OCI-LY7 (cell line): ENCODE measurements at regions not wholly inside any gene's neighbourhood (a gene's known extent, or its start where the extent isn't known, plus 50 kb on each side); places are given as distances from the start of the nearest gene placed in this dataset.
A peak's percentile ranks its signal among the peaks of the same experiment; 100 is the strongest.

Source experiments
- BruUV-seq: library from RNA; stranded (reverse); fragments of 400-500 nt; replicated peaks from 2 replicates; lab custom pipeline; 2021; lab: Mats Ljungman, UMichigan
- CTCF ChIA-PET: fragments of 300-600 bp; sonication (Branson Sonifier 250); formaldehyde crosslinking; loops from one replicate; lab custom pipeline; 2022; ENCODE audit warnings: antibody characterized with exemption; ENCODE audit not compliant: unreplicated experiment; lab: Charles Lee
- POLR2A ChIA-PET: fragments of 300-600 bp; sonication (Branson Sonifier 250); formaldehyde crosslinking; loops from one replicate; lab custom pipeline; 2022; ENCODE audit warnings: antibody characterized with exemption; lab: Charles Lee
- DNase-seq: peaks from one replicate; pipeline ENCODE4 v3.0.0-alpha.2; 2015; ENCODE audit warnings: low spot score
- H2AFZ ChIP-seq: fragments of 200-600 bp; sonication (generic), shearing (Covaris generic); 2 replicates; pipeline ENCODE4 v1.6.1; 2014; ENCODE audit warnings: mild to moderate bottlenecking, antibody characterized with exemption, low read length, moderate library complexity
- H3K27ac ChIP-seq: fragments of 200-600 bp; sonication (generic); 2 replicates; pipeline ENCODE4 v1.5.1; 2014; ENCODE audit warnings: mixed run types, low read depth, mild to moderate bottlenecking, moderate library complexity, low read length, inconsistent platforms; ENCODE audit not compliant: poor library complexity, severe bottlenecking
- H3K36me3 ChIP-seq: fragments of 200-600 bp; sonication (generic); 2 replicates; pipeline ENCODE4 v1.6.1; 2014; ENCODE audit warnings: mild to moderate bottlenecking, antibody characterized with exemption, low read length, moderate library complexity, mixed read lengths; ENCODE audit not compliant: insufficient read depth
- H3K4me1 ChIP-seq: fragments of 200-600 bp; sonication (generic); 2 replicates; pipeline ENCODE4 v1.5.1; 2014; ENCODE audit warnings: mild to moderate bottlenecking, low read length; ENCODE audit not compliant: insufficient read depth, poor library complexity, severe bottlenecking
- H3K4me2 ChIP-seq: fragments of 200-600 bp; sonication (generic); 2 replicates; pipeline ENCODE4 v1.6.1; 2014; ENCODE audit warnings: mild to moderate bottlenecking, low read length
- H3K4me3 ChIP-seq: fragments of 200-600 bp; sonication (generic); 2 replicates; pipeline ENCODE4 v1.5.1; 2014; ENCODE audit warnings: mild to moderate bottlenecking, low read depth, low read length; ENCODE audit not compliant: poor library complexity, severe bottlenecking
- H3K79me2 ChIP-seq: fragments of 200-600 bp; sonication (generic); 2 replicates; pipeline ENCODE4 v1.6.1; 2016; ENCODE audit warnings: low read depth, mild to moderate bottlenecking, low read length, moderate library complexity, mixed read lengths; ENCODE audit not compliant: insufficient read depth
- H3K9me2 ChIP-seq: fragments of 200-600 bp; sonication (generic); 2 replicates; pipeline ENCODE4 v1.6.1; 2016; ENCODE audit warnings: mild to moderate bottlenecking, low read length, mixed read lengths; ENCODE audit not compliant: insufficient read depth
- H3K9me3 ChIP-seq: fragments of 200-600 bp; sonication (generic); 2 replicates; pipeline ENCODE4 v1.6.1; 2014; ENCODE audit warnings: mild to moderate bottlenecking, mixed run types, low read length, mixed read lengths
- H4K20me1 ChIP-seq: fragments of 200-600 bp; sonication (generic); 2 replicates; pipeline ENCODE4 v1.6.1; 2014; ENCODE audit warnings: mild to moderate bottlenecking, antibody characterized with exemption, low read length, moderate library complexity, mixed read lengths; ENCODE audit not compliant: insufficient read depth
- CTCF ChIP-seq: fragments of 200-600 bp; sonication (generic); conservative IDR thresholded peaks from 2 replicates; pipeline ENCODE4 v1.5.1; 2014; ENCODE audit warnings: mild to moderate bottlenecking, antibody characterized with exemption, low read length, moderate library complexity, mixed read lengths
- EZH2phosphoT487 ChIP-seq: fragments of 200-600 bp; sonication (generic); IDR thresholded peaks from 2 replicates; pipeline ENCODE4 v1.6.1; 2018; ENCODE audit warnings: low read depth, borderline replicate concordance, mild to moderate bottlenecking, mixed run types, antibody characterized with exemption, low read length, moderate library complexity, mixed read lengths
- intact Hi-C: fragments of 100-400 bp; cut with micrococcal nuclease; formaldehyde crosslinking; loops from one replicate; pipeline ENCODE4 v1.10.0; 2022; ENCODE audit not compliant: unreplicated experiment

- intact Hi-C loops = loop anchor here (5.0 kb wide), 1 partner anchor 130 kb away; no protein-coding TSS in a partner anchor
- BruUV-seq = no TSS peak
Observed at GRCh38 chr17:73782231-73782630, 138.0 kb upstream of the SDK2 start.

GRCh38 chr17:73782641-73783381, 138.6 kb upstream of the SDK2 start:
- Histone ChIP-seq H3K36me3 (no peaks in the 10 kb centered on the region), H3K27ac (no peak overlapping the region), H3K4me3 (no peak overlapping the region), H3K9me3 (no peaks in the 10 kb centered on the region), H3K79me2 (no peaks in the 10 kb centered on the region), H3K9me2 (no peaks in the 10 kb centered on the region), H3K4me1 (no peaks in the 10 kb centered on the region), H4K20me1 (no peaks in the 10 kb centered on the region), H3K4me2 (no peak overlapping the region), H2AFZ (no peak overlapping the region)
- TF ChIP-seq EZH2phosphoT487 (no peak), CTCF (peak; percentile 82)
- POLR2A ChIA-PET = no interaction called here
- intact Hi-C loops = loop anchor here (1.0 to 5.0 kb wide), 2 partner anchors 131 to 354 kb away; no protein-coding TSS in a partner anchor
- BruUV-seq = no TSS peak
- peak; percentile 66 for DNase-seq
- CTCF ChIA-PET = interaction anchor here (1.0 kb wide), 1 partner anchor 196 kb away, joined by 3 read pairs; no protein-coding TSS in a partner anchor

More at GRCh38 chr17:73782231-73782630, 138.0 kb upstream of the SDK2 start:
- TF ChIP-seq CTCF (no peak), EZH2phosphoT487 (no peak)
- Histone ChIP-seq H3K4me1 (no peaks in the 10 kb centered on the region), H2AFZ (no peak overlapping the region), H3K4me2 (no peak overlapping the region), H3K36me3 (no peaks in the 10 kb centered on the region), H3K79me2 (no peaks in the 10 kb centered on the region), H4K20me1 (no peaks in the 10 kb centered on the region), H3K9me3 (no peaks in the 10 kb centered on the region), H3K4me3 (no peak overlapping the region), H3K27ac (no peak overlapping the region), H3K9me2 (no peaks in the 10 kb centered on the region)
- POLR2A ChIA-PET = no interaction called here
- DNase-seq = no peak
- CTCF ChIA-PET = no interaction called here

GRCh38 chr17:73783382-73783766, 139.1 kb upstream of the SDK2 start:
- no peak overlapping the region for H3K4me2 ChIP-seq
- DNase-seq = no peak
- intact Hi-C loops = loop anchor here (1.0 to 5.0 kb wide), 2 partner anchors 131 to 354 kb away; no protein-coding TSS in a partner anchor
- no peak overlapping the region for H2AFZ ChIP-seq
- H3K27ac ChIP-seq = no peak overlapping the region
- no peaks in the 10 kb centered on the region for H3K9me2 ChIP-seq
- ChIA-PET CTCF (interaction anchor here (1.0 kb wide), 1 partner anchor 197 kb away, joined by 3 read pairs; no protein-coding TSS in a partner anchor), POLR2A (no interaction called here)
- TF ChIP-seq CTCF (peak; percentile 29; the same call in 1 of the 2 replicates), EZH2phosphoT487 (no peak)
- H3K4me1 ChIP-seq = no peaks in the 10 kb centered on the region
- H4K20me1 ChIP-seq = no peaks in the 10 kb centered on the region
- H3K4me3 ChIP-seq = no peak overlapping the region
- no peaks in the 10 kb centered on the region for H3K36me3 ChIP-seq
- no TSS peak for BruUV-seq
- H3K79me2 ChIP-seq = no peaks in the 10 kb centered on the region
- H3K9me3 ChIP-seq = no peaks in the 10 kb centered on the region
